OCI-LY1 (cell line): ENCODE measurements at regions not wholly inside any gene's neighbourhood (a gene's known extent, or its start where the extent isn't known, plus 50 kb on each side); places are given as distances from the start of the nearest gene placed in this dataset.

Experiments used
- CTCF ChIP-seq: fragments of 200-600 bp; sonication (generic), shearing (Covaris generic); IDR thresholded peaks from 2 replicates; pipeline ENCODE4 v1.5.1; 2017; ENCODE audit warnings: mild to moderate bottlenecking, antibody characterized with exemption, low read length, moderate library complexity, mixed read lengths
- EZH2 ChIP-seq: fragments of 200-600 bp; sonication (generic), shearing (Covaris generic); IDR thresholded peaks from 2 replicates; pipeline ENCODE4 v1.8.0; 2017; ENCODE audit warnings: borderline replicate concordance, mixed run types, mild to moderate bottlenecking, antibody characterized with exemption, low read length, moderate library complexity, mixed read lengths

GRCh38 chr14:39851202-39851601 lies 419.0 kb upstream of the FBXO33 start:
- TF ChIP-seq CTCF (no peak), EZH2 (no peak)
